HG03064 (cell line): ENCODE measurements at regions not wholly inside any gene's neighbourhood (a gene's known extent, or its start where the extent isn't known, plus 50 kb on each side); places are given as distances from the start of the nearest gene placed in this dataset.

Experiments
- ATAC-seq: cut with Tn5 transposase; IDR thresholded peaks from one replicate; pipeline ENCODE4 v1.9.1; 2021; ENCODE audit warnings: low read depth; ENCODE audit not compliant: unreplicated experiment

DNA sequence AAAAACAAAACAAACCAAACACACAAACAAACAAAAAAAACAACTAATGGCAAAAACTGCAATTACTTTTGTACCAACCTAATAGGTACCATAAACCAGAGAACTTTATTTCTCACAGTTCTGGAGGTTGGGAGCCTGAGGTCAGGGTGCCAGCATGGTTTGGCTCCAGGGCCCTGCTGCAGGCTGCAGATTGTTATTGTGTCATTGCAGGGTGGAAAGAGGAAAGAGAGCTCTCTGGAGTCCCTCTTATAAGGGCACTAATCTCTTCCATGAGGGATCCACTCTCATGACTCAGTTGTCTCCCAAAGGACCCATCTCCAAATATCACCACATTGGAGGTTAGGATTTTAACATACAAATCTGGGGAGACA lies 64.9 kb upstream of the CPEB4 start:
- no peak for ATAC-seq

DNA sequence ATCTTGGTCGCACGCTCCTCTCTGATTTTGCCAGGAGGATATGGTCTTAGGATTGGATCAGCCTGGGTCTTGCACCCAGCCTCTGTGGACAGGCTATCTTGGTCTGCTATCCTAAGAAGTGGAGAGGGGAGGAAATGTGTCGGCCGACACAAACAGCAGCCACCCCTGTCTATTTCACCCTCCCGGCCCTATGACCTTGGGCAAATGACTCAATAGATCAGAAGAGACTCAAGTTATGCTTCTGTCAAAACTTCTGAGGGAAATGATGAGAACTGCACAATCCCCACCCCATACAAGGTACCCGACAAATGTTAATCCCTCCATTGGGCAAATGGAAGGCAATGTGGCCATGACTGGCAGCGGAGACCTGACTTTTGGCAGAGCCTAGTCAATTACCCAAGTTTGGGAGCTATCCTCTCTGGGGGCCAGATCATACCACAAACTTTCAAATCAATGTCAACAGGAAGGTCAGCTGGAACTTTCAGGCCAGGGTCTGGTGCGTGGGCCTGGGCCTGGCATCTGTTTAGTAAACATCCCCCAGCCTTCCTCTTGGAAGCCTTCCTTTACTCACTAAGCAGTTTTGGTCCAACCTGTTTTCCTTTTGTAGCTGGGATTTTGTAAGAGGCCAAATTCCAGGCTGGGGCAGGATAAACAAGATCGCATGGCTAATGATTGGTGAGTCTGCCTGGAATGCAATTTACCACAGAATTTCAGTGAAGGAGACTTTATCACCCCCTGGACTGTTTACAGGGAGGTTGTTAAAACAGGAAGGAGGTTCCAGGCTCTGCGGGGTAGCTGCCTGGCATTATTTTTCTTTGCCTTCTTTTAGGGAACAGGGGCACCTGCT lies 64.2 kb upstream of the CPEB4 start:
- ATAC-seq: no peak

DNA sequence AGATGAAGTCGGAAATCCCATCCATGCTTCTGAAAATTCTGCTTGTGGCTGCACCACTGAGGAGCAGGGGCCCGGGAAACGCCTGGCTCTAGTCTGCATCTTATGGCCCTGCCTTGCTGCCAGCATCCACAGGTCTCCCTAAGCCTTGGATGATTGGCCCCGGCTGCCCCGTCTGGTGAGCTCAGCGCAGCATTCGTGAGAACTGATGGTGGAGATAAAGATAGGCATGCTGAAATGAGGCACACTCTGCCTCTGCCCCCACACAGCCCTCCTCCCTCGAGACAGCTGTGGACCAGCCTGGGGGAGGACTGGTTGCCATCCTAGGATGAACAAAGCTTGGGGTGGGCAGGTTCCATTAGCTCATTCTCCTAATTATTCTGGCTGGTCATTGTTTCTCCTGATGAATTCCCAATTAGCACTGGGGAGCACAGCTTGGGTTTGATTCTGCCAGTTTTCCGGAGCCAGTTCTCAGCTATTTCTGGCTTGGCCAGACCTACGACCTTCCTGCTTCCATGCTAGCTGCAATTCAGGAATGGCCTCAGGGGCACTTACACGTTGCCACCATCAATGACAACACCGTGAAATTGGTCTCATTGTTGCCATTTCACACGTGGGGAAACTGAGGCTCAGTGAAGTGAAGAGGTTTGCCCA lies 62.8 kb upstream of the CPEB4 start:
- no peak for ATAC-seq

DNA sequence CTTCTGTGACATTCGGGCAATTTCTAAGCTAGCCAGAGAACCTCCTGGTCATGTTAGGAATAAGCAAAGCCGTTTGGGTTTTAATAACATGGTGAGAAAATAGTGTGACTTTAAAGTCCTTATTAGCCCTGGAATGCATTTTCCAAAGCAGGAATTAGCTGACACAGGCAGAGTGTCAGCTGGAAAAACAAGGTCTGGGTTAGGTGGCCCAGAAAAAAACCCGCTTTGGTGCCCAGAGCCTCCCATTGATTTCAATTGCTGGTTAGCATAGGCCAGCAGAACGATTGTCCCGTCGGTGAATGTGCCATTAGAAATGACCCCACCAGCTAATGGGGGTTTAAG lies 62.1 kb upstream of the CPEB4 start:
- ATAC-seq: no peak

DNA sequence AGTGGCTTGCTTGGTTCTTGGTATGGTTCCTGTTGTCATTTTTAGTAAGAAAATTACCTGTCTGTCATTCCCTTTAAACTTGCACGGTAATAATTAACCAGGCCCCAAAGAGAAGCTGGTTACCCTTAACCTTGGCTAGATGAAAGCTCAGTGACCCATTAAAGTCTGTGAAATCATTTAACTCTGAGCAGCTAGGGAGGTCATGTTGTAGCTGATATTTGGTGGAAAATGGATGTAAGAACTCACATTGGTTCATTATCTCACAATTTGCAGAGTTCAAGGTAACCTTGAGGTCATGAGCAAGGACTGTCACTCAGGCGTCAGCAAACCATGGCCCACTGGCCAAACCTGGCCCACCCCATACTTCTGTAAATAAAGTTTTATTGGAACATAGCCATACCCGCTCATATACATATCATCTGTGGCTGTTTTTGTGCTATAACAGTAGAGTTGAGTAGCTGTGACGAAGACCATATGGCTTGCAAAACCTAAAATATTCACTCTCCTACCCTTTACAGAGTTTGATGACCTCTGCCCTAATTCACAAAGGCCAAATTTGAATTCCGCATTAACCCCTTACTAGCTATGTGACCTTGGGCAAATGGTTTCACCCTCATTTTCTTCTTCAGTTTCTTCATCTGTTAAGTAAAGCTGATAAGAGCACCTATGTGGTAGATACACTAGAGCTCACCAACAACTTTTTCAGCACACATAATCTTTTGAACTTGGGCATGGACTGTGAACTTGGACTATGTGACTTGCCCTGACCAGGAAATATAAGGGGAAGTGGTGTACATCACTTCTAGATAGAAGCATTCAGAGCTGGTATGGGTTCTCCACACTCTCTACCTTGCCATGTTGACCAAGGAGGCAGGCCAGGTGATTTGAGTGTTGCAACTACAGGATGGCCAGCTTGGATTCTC lies 61.5 kb upstream of the CPEB4 start:
- no peak for ATAC-seq

DNA sequence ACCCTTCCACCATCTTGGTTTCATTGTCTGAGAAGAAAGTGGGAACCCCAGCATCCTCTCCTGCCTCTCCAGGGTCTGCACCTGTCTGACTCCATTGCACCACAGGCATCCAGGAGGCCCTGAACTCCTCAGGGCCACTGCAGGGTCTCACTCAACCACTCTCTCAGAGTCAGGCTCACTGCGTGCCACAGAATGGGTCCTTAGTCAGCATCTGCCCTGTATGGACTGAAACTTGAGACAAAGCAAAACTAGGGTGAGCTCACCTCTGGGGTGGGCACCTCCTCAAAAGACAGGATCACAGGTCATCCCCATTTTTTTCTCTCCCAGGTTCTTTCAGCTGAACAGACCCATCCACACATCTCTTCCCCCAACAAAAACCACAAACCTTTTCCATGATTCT lies 59.2 kb upstream of the CPEB4 start:
- no peak for ATAC-seq

DNA sequence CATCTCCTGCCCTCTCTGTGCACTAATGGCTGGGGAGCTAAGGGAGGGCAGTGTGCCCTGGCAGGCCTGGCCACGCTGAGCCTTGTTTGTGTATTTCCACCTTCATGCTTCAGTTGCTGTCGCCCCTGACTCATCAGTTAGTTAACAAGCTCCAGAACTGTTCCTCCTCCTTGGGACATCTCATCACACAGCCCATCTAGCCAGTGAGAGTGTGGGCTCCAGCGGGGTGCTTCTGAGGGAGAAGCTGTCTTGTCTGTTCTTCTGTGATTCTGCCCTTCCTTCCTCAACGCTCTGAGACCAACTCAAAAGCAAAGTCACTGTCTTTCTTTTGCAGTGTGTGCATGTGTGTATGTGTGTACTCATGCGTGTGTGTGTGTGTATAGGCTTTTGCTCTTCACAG lies 58.3 kb upstream of the CPEB4 start:
- no peak for ATAC-seq

DNA sequence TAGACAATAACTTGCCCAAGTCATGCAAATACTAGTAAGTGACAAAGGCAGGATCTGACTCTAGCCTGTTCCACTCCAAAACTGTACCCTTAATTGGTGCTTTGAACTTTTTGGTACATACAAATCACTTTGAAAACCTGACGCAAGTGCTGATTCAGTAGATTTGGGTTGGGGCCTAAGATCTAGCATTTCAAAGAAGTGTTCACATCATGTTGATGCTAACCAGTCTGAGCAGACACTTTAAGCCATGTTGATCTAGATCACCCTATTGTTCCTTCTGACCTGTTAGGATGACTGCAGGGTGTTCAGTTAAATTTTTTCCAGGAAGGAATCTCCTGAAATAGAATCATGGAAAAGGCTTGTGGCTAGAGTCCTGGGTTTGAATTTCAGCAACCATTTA lies 57.7 kb upstream of the CPEB4 start:
- no peak for ATAC-seq

DNA sequence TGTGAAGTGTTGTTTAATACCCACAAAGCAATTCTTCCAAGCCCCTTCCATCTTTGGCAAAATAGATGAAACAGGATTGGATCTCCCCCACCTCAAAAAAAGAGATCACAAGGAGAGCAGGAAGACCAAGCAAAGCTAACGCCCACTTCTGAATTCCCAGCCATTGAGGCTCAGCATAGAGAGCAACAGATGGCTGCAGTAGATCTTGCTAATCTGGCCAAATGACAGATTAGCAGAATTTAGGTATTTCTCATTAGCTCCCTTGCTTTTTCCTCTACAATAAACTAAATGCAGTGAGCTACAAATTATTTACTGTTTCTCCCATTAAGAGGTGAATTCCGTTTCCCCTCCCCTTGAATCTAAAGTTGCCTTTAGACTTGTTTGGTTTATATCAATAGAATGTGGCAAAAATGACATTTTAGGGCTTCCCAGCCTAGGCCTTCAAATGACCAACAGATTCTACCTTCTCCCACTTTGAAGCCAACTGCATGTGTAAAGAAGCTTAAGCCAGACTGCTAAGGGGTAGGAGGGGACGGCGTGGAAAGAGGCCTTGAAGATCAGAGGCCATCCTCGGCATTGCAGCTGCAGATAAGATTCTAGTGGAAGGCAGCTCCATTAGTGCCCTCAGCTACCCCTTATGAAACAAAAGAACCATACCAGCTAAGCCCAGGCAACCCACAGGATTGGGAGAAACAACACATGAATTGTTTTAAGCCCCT lies 56.8 kb upstream of the CPEB4 start:
- ATAC-seq: no peak

DNA sequence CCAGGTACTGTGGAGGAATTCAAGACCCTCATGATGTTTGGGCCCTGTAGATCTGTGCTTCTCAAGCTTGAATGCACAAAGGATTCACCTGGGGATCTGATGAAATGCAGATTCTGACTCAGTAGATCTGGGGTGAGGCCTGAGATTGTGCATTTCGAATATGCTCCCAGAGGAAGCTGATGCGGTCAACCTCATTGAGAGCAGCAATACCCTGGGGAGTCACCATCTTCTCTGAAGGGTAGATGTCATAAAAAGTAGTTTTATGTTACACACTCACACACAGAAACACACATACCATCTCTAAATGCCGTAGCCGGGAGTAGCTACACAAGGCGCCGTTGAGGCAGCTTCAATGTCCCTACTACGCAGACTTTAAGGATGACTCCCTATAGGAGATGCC lies 55.8 kb upstream of the CPEB4 start:
- ATAC-seq: no peak

DNA sequence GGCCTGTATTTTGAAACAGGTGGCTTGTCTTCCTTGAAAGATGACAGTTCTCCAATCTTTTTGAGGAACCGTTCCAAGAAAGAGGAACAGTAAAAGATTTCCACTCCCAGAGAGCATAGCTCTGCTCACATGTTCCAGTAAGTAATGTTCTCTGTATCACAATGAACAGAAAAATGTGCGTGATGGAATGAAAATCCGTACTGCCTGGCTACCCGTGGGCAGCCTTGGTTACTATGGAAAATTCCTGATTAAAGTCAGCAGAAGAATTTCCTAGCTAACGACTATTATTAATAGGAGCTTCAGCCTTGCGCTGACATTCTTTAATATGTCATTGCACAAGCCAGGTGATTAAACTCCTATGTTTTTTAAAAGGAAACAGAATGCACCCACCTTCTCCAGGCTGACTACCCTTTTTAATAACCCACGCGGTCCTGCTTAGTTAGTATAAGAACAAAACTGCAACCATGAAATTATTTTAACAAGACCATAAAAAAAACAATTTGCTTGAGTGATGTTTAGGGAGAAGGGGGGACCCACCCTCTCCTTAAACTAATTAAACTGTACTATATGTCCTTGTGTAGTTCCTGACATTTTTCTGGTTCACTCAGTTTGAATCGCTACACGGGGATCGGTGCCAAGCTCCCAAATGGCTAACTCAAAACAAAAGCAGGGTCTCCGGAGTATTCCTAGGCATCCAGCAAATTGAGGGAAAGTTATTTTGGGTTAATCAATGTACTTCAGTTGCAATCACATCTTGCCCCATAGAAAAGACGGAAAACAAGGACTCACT lies 54.8 kb upstream of the CPEB4 start:
- no peak for ATAC-seq

DNA sequence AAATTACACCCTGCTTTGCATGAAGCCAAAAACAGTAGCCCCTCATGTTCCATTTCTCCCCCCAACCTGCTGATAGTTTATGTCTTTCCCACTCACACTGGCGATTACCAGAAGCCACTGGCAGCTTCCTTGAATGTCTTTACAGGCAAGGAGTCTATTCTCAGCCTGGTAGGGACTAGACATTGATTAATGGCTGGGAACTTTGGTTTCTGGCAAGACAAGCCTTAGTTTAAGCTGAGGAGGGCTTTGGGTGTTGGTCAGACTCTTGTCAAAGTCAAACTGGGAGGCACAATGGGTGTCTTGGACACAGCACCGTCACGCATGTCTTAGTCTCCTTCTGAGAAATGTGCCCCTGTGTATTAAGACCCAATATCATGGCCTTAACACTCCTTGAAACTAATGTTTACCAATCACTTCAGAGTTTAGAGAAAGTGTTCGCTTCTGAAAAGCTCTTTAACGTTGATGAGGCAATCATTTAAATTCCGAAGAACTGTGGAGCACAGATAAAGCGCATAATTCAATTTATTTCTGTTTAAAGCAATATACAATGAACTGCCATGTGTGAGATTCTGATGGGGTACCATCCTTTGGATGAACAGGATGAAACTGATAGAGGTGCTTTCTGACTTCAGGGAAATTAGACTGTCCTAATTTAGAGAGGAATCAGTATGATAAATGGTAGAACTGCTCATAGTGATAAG lies 53.9 kb upstream of the CPEB4 start:
- no peak for ATAC-seq

DNA sequence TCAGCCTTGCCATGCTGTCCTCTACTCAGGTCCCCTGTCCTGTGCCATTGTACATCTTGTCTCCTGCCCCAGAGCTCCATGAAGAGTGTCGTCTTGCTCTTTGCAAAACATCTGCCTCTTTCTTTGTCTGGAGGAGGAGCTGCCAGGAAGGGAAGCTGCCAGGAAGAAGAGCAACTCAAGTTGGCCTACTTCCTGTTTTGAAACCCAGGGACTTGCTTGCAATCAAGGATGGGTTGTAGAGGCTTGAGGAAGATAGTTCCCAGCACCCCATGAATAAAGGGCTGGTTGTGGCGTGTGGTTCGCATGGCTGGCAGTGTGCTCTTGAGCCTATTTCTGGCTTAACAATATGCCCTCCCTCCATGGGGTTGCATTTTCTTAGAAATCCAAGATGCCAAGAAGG lies 53.0 kb upstream of the CPEB4 start:
- ATAC-seq: no peak

DNA sequence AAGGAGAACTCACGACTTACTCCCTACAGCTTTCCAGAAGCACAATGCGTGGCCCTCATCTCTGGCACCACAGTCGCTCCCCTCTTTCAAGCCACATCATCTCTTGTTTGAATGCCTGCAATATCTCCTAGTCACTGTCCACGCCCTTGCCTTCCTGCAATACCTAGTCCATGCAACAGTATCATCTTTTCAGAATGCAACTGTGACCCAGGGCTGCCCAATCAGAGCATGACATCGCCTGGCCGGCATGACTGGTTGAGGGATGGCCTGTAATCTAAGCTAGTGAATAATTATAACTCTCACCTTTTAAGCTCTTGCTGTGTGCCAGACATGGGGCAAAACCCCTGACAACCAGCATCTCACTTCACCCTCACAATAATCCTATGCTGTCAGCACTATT lies 52.5 kb upstream of the CPEB4 start:
- no peak for ATAC-seq

DNA sequence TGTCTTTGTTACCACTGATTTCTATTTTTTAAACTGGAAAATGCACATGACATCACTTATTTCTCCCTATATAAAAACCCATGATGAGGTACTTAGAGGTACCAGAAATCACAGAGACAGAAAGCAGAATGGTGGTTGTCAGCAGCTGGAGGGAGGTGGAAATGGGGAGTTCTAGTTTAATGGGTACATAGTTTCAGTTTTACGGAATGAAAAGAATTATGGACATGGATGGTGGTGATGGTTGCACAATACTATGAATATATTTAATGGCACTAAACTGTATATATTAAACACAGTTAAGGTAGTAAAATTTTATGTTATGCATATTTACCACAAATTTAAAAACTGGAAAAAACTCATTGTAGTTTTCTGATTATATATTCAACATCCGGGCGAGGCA lies 50.5 kb upstream of the CPEB4 start:
- no peak for ATAC-seq
